Right ventricle myocardium superior (tissue), 1 donor: ENCODE measurements at regions not wholly inside any gene's neighbourhood (a gene's known extent, or its start where the extent isn't known, plus 50 kb on each side); places are given as distances from the start of the nearest gene placed in this dataset.

Source experiments
- ATAC-seq: fragments of 200-7000 bp; cut with Tn5 transposase; one replicate; pipeline ENCODE4 v1.9.1; 2020; ENCODE audit warnings: mild to moderate bottlenecking; ENCODE audit not compliant: poor library complexity
- DNase-seq: peaks from one replicate; pipeline ENCODE4 v3.0.0-alpha.2; 2020
- intact Hi-C: fragments of 100-400 bp; cut with DNase I; formaldehyde crosslinking; loops from one replicate; pipeline ENCODE4 v1.11.2; 2022
- donor health status: DM: no; HTN: yes; CAD: no; lungs with severe emphysema.

GRCh38 chr17:73797594-73798110 lies 153.4 kb upstream of the SDK2 start:
- ATAC-seq (no peak), DNase-seq (no peak)
- intact Hi-C loops = no loop called here

DNA sequence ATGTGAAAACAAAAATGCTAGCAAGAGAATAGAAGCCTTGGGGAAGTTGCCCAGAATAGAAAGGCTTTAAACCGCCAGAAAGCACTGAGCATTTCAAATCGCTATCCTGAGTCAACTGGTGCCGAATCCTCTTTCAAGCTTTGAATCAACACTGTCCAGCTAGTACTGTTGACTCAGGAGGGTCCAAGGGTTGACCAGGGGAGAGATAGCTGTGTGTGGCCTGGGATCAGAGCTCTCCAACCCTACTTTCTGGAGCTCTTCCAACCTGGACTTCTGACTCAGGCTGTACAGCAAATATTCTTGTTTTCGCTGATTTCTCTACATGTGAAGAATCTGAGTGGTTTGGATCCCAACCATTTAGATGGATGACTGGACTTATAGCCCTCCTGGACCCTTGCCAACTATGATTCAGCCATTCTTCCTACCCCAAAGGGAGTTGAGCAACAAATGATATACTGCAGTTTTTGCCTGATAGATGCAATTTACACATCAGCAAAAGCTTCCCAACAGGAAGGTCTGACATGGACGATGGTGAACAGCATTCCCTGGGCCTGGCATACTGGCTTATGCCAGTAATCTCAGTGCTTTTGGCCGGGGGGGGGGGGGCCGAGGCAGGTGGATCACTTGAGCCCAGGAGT lies 154.0 kb upstream of the SDK2 start:
- intact Hi-C loops = no loop called here
- no peak for ATAC-seq
- no peak for DNase-seq

DNA sequence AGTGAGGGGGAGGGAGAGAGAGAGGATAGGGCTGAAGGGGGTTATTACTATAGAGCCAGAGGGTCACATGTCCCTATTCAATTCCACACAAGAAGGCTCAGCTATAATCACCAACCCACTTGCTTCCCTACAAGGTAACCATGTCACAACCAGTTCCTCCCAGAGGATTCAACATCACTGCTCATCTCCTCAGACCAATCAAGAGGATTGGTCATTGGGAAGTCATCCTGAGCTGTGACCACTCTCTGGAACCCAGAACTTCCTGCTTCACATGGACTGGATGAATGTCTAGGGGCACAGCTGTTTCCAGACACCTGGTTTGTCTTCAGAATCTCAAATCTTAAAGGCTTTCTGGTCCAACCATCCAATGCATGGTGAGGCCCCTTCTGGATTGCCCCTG lies 154.9 kb upstream of the SDK2 start:
- no peak for DNase-seq
- no peak for ATAC-seq
- intact Hi-C loops = no loop called here

DNA sequence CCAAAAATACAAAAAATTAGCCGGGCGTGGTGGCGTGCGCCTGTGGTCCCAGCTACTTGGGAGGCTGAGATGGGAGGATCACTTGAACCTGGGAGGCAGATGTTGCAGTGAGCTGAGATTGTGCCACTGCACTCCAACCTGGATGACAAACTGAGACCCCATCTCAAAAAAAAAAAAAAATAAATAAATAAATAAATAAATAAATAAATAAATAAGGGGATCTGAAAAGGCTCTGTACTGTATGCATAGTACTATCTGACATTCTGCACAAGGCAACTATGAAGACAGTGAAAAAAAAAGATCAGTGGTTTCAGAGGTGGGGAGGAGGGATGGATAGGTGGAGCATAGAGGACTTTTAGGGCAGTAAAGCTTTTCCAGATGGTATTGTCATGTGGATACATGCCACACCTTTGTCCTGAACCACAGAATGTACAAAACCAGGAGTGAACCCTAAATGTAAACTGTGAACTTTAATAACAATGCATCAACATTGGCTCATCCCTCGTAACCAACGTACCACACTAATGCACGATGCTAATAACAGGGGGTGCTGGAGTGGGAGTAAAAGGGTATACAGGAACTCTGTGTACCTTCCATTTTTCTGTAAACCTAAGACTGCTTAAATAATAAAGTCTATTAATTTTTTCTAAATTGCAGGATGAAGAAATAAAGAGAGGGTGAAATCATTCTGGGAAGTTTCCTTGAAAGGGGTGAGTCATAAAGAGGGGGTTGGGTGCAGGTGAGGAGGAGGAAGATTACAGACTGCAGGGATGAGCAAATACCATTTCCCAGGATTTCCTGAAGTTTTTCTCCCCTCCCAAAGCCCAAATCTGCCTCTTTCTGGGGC lies 155.8 kb upstream of the SDK2 start:
- intact Hi-C loops = no loop called here
- no peak for ATAC-seq
- DNase-seq = no peak

DNA sequence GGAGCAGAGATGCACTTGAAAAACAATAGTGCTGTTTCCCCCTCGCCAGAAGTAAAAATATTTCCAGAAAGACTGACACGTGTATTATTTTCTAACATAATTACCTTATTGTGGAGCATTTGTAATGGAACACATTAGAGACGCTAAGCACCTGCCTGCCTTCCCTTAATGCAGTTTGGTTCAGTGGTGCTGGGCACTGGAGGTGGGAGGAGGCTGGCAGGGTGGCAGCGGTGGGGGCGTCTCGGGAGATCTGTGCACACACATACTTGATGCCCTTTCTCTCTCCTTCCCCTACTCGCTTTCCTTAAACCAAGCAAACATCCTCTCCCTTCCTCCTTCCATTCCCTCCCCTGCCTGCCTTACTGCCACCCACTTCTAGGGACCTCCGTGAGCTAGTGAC lies 156.6 kb upstream of the SDK2 start:
- intact Hi-C loops = no loop called here
- no peak for DNase-seq
- ATAC-seq = no peak

DNA sequence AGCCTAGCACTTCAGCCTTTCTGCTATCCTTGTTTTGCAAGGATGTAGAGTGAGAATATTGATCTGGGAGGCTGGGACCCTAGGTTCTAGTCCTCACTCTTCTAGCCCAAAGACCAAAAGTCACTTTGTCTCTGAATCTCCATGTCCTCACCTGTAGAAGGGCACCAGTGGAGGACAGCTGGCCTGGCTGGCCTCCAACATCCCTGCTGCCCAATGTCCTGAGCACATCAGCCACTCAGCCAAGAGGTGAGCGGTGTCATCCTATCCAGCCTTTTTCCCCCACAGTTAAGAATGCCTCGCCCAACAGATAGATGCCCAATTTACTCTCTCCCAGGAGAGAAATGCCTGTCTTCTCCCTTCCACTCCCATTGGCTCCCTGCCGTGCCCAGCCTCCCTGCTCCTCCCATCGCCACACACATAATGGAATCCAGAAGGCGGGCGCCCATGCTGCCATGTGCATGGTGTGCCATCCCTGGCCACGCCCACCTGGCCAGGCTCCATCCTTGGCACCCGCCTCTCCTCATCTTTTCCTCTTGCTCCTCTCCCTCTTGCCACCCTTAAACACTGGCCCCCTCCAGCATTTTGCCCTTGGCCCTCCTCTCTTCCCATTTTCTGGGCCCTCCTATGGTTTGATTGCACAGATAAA lies 157.3 kb upstream of the SDK2 start:
- ATAC-seq = no peak
- intact Hi-C loops = no loop called here
- no peak for DNase-seq

- no peak for DNase-seq
- ATAC-seq = no peak
- intact Hi-C loops = no loop called here
Measured at GRCh38 chr17:73802314-73802713, 158.1 kb upstream of the SDK2 start.

DNA sequence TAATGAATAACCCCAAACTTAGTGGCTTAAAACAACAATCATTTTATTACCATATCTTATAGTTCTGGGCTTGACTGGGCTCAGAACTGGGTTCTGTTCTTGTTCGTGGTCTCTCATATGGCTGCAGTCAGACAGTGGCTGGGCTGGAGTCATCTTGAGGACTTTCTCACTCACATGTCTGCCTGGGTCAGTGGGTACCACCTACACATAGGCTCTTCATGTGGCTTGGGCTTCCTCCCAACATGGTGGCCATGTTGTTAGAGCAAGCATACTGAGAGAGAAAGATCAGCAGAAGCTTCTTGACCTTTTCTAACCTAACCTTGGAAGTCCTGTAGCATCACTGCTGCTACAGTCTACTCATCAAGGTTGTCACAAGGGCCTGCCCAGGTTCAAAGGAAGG lies 158.6 kb upstream of the SDK2 start:
- no peak for ATAC-seq
- no peak for DNase-seq
- intact Hi-C loops = no loop called here

DNA sequence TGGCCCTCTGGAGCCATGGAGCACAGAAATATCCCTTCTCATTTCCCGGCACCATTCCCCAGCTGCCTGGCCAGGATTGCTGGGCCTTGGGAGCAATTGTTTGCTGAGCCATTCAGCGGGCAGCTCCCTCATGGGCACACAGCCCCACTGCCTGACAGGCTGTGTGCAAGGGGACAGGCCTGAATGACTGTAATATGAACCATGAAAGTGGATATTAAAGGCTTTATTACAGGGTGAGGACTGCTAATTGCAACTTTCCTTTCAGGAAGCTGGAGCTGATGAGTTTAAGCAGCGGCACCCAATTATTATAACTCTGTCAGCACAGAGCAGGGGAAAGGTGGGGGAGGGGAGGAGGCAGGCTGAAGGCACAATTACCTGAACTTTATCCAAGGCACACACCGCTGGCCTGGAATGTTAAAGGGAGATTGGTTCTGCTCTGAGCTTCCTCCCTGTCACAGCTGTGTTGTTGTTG lies 159.8 kb upstream of the SDK2 start:
- DNase-seq (no peak), ATAC-seq (no peak)
- intact Hi-C loops = no loop called here

GRCh38 chr17:73806768-73807167 lies 162.5 kb upstream of the SDK2 start:
- intact Hi-C loops = no loop called here
- DNase-seq = no peak
- ATAC-seq = no peak

DNA sequence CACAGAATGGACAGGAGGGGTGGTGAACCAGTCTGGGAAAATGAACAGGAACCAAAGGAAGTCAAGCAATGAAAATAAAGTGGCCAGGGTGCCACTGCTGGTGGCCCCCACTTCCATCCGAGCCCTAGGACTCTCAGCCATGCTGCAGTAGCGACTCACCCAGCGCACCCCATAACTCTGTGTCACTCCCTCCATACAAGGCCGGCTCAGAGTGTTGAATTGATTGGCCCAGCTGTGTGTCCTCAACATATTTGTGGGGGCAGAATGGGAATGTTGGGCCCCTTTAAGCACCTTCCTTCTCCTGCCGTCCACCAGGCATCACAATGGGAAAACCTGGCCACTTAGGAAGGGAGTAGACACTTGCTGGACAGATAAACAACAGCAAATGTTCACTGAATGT lies 169.0 kb upstream of the SDK2 start:
- no peak for DNase-seq
- intact Hi-C loops = no loop called here
- no peak for ATAC-seq

- ATAC-seq = no peak
- intact Hi-C loops = no loop called here
Measured at GRCh38 chr17:73814075-73814474, 169.8 kb upstream of the SDK2 start.

DNA sequence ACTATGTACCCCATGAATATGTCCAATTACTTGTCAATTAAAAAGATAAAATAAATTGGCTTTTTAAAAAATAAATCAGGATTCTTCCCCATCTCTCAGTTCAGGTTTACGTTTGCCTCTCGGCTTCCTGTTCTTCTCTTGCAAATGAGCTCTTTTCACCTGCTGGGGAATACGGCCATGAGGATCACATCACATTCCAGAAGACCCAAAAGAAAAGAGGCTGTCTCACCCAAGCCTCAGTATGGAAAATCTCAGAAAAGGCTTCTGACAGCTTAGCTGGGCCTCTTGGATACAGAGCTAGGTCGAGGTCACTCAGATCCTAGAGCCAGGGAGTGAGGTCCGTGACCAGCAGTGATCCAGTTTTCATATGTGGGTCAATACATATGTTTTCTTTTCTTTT lies 171.2 kb upstream of the SDK2 start:
- DNase-seq (no peak), ATAC-seq (no peak)
- intact Hi-C loops = no loop called here

More at GRCh38 chr17:73814075-73814474, 169.8 kb upstream of the SDK2 start:
- no peak for DNase-seq

DNA sequence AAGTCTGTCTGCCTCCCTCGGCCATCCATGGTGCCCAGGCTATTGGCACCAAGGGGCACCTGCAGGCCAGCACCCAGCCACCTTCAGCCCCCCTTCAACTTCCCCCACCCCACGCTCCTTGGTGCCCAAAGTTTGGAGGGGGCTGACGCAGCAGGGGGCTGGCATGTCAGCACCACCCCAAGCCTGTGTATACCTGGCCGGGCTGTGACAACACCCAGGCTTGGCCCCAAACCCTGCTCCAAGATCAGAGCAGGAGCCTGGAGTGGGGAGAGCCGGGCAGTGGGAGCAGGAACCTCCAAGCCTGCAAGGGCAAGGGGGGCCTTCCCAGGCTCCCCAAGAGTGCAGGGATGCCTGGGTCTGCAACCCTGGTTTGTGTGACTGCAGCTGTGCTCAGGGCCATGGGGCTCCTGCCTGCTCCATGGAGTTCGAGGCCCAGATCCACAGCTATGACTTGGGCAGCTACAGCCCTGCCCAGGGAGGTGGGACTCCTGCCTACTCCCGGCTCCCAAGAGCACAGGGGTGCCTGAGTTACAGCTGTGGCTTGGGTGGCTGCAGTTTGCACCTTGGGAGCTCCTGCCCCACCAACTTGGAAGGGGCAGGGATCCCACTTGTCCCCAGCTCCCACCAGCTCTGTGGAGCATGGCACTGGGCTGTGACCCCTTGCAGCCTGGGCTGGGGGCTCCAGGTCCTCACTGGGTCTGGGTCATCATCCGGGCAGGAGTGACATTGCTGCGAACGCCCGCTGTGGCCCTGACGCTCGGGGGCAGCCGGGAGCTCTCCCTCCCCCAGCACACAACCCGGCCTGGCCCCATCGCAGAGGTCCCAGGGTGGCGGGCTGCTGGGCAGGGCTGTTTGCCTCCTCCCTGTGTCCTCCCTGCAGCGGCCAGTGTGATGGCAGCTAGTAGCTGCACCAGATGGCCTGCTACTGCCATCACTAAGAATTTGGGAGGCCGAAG lies 175.5 kb upstream of the SDK2 start:
- ATAC-seq = no peak
- intact Hi-C loops = no loop called here
- DNase-seq = no peak

- DNase-seq (no peak), ATAC-seq (no peak)
- intact Hi-C loops = no loop called here
Measured at GRCh38 chr17:73820686-73821448, 176.6 kb upstream of the SDK2 start.

DNA sequence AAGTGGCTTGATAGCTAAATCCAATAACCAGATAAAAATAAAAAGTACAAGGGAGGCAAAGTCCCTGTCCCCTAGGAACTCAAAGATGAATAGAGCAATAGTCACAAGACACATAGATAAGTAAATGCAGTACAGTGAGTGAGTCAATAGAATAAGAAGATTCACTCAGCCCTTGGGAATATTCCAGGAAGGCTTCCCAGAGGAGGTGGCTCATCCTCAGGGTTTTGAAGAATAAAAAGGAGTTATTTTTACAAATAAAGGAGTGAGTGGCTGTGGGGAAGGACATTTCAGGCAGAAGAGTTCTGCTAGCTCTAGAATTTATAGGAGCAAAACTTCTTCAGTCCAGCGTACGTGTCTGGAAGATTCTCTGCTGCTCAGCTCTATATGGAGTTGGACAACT lies 177.4 kb upstream of the SDK2 start:
- intact Hi-C loops = no loop called here
- no peak for ATAC-seq
- no peak for DNase-seq

DNA sequence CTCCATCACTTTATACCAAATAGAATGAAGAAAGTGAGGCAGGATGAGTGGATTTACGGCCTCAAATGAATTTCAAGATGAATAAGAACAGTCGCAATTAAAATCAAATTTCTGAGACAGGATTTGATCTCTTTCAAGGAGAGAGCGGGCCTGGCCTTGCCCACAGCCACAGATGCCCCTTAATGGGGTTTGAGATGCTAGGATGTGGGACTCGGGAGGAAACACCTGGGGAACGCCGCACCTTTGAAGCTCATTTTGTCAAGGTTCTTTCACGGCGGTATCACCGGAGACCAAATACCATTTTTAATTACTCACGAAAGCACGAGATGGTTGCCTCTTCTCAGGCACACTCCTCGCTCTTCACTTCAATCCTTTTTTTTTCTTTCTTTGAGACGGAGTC lies 178.1 kb upstream of the SDK2 start:
- intact Hi-C loops = no loop called here
- no peak for ATAC-seq
- no peak for DNase-seq

- intact Hi-C loops = no loop called here
- DNase-seq = no peak
- no peak for ATAC-seq
Measured at GRCh38 chr17:73823684-73824083, 179.4 kb upstream of the SDK2 start.
